H9 (cell line): ENCODE measurements at regions not wholly inside any gene's neighbourhood (a gene's known extent, or its start where the extent isn't known, plus 50 kb on each side); places are given as distances from the start of the nearest gene placed in this dataset.

Source experiments
- DNase-seq: peaks from one replicate; pipeline ENCODE4 v3.0.0-alpha.2; 2017
- H2AFZ ChIP-seq: one replicate; pipeline ENCODE4 v1.6.1; 2013; ENCODE audit warnings: mild to moderate bottlenecking, low read length, control low read depth, moderate library complexity
- H2AK5ac ChIP-seq: 2 replicates; pipeline ENCODE4 v1.6.1; 2013; ENCODE audit warnings: low read length, control low read depth, mixed read lengths; ENCODE audit not compliant: insufficient read length
- H2BK120ac ChIP-seq: one replicate; pipeline ENCODE4 v1.6.1; 2013; ENCODE audit warnings: low read depth, mild to moderate bottlenecking, low read length, control low read depth, inconsistent platforms; ENCODE audit not compliant: poor library complexity, severe bottlenecking
- H2BK12ac ChIP-seq: 2 replicates; pipeline ENCODE4 v1.6.1; 2013; ENCODE audit warnings: low read length, control low read depth, mixed read lengths, low read depth; ENCODE audit not compliant: insufficient read length
- H2BK15ac ChIP-seq: 2 replicates; pipeline ENCODE4 v1.6.1; 2013; ENCODE audit warnings: low read depth, low read length, control low read depth
- H2BK20ac ChIP-seq: one replicate; pipeline ENCODE4 v1.6.1; 2013; ENCODE audit warnings: low read depth, mild to moderate bottlenecking, low read length, control low read depth, inconsistent platforms; ENCODE audit not compliant: poor library complexity, severe bottlenecking
- H2BK5ac ChIP-seq: 2 replicates; pipeline ENCODE4 v1.6.1; 2013; ENCODE audit warnings: low read length, control low read depth, mixed read lengths; ENCODE audit not compliant: insufficient read length
- H3K14ac ChIP-seq: 2 replicates; pipeline ENCODE4 v1.6.1; 2013; ENCODE audit warnings: low read length, control low read depth; ENCODE audit not compliant: insufficient read depth
- H3K18ac ChIP-seq: 2 replicates; pipeline ENCODE4 v1.6.1; 2013; ENCODE audit warnings: low read depth, mild to moderate bottlenecking, mixed read lengths, low read length, control low read depth; ENCODE audit not compliant: insufficient read length
- H3K23ac ChIP-seq: 2 replicates; pipeline ENCODE4 v1.6.1; 2013; ENCODE audit warnings: low read length, control low read depth, mixed read lengths, low read depth; ENCODE audit not compliant: insufficient read length
- H3K23me2 ChIP-seq: 2 replicates; pipeline ENCODE4 v1.6.1; 2013; ENCODE audit warnings: low read depth, mild to moderate bottlenecking, mixed read lengths, low read length, control low read depth; ENCODE audit not compliant: insufficient read length, poor library complexity, severe bottlenecking
- H3K27ac ChIP-seq: 2 replicates; pipeline ENCODE4 v1.5.1; 2013; ENCODE audit warnings: low read length, control low read depth, mixed read lengths, low read depth; ENCODE audit not compliant: insufficient read length
- H3K27me3 ChIP-seq: 2 replicates; pipeline ENCODE4 v1.6.1; 2013; ENCODE audit warnings: low read length, control low read depth, inconsistent platforms; ENCODE audit not compliant: insufficient read depth
- H3K4ac ChIP-seq: 2 replicates; pipeline ENCODE4 v1.6.1; 2013; ENCODE audit warnings: low read depth, mild to moderate bottlenecking, control low read depth, inconsistent platforms, low read length, moderate library complexity
- H3K4me1 ChIP-seq: 2 replicates; pipeline ENCODE4 v1.6.1; 2013; ENCODE audit warnings: low read length, control low read depth, inconsistent platforms; ENCODE audit not compliant: insufficient read depth
- H3K4me2 ChIP-seq: 2 replicates; pipeline ENCODE4 v1.6.1; 2013; ENCODE audit warnings: low read length, control low read depth, mixed read lengths; ENCODE audit not compliant: insufficient read length, insufficient read depth
- H3K56ac ChIP-seq: 2 replicates; pipeline ENCODE4 v1.6.1; 2013; ENCODE audit warnings: low read depth, mild to moderate bottlenecking, mixed read lengths, low read length, control low read depth; ENCODE audit not compliant: insufficient read length
- H3K79me1 ChIP-seq: 2 replicates; pipeline ENCODE4 v1.6.1; 2013; ENCODE audit warnings: low read depth, mild to moderate bottlenecking, moderate library complexity, low read length, control low read depth, inconsistent platforms; ENCODE audit not compliant: insufficient read depth, poor library complexity, severe bottlenecking
- H3K79me2 ChIP-seq: 2 replicates; pipeline ENCODE4 v1.6.1; 2013; ENCODE audit warnings: low read length, control low read depth, inconsistent platforms; ENCODE audit not compliant: insufficient read depth
- H3K9ac ChIP-seq: 2 replicates; pipeline ENCODE4 v1.6.1; 2013; ENCODE audit warnings: low read length, control low read depth, mixed read lengths; ENCODE audit not compliant: insufficient read length; ENCODE audit errors: extremely low read depth
- H3K9me3 ChIP-seq: one replicate; pipeline ENCODE4 v1.6.1; 2013; ENCODE audit warnings: low read depth, low read length, inconsistent platforms; ENCODE audit not compliant: control insufficient read depth
- H3T11ph ChIP-seq: one replicate; pipeline ENCODE4 v1.6.1; 2013; ENCODE audit warnings: mild to moderate bottlenecking, low read length, control low read depth, inconsistent platforms
- H4K20me1 ChIP-seq: one replicate; pipeline ENCODE4 v1.6.1; 2013; ENCODE audit not compliant: control insufficient read depth, insufficient read length, insufficient read depth
- H4K5ac ChIP-seq: 2 replicates; pipeline ENCODE4 v1.6.1; 2013; ENCODE audit warnings: low read depth, mild to moderate bottlenecking, mixed read lengths, low read length, control low read depth; ENCODE audit not compliant: insufficient read length
- H4K8ac ChIP-seq: replicated peaks from 2 replicates; pipeline ENCODE4 v1.6.1; 2013; ENCODE audit warnings: low read length, control low read depth, mixed read lengths, low read depth; ENCODE audit not compliant: insufficient read length
- H4K91ac ChIP-seq: 2 replicates; pipeline ENCODE4 v1.6.1; 2013; ENCODE audit warnings: low read depth, mild to moderate bottlenecking, moderate library complexity, mixed read lengths, low read length, control low read depth; ENCODE audit not compliant: insufficient read length
- H3K27ac Mint-ChIP-seq, 3 experiments: 2 replicates in 2 of 3; 3 replicates in 1 of 3; pipeline ENCODE4 v1.8.0; 2020 to 2021; ENCODE audit warnings: mixed read lengths in 3 of 3, mild to moderate bottlenecking in 1 of 3, moderate library complexity in 1 of 3
- H3K27me3 Mint-ChIP-seq: 2 replicates; pipeline ENCODE4 v1.8.0; 2021; ENCODE audit warnings: low read depth, mild to moderate bottlenecking, moderate library complexity, mixed read lengths
- H3K36me3 Mint-ChIP-seq, 3 experiments: 2 replicates in 2 of 3; 3 replicates in 1 of 3; pipeline ENCODE4 v1.8.0; 2020 to 2021; ENCODE audit warnings: low read depth in 3 of 3, mixed read lengths in 3 of 3; ENCODE audit not compliant: insufficient read depth in 1 of 3
- H3K4me1 Mint-ChIP-seq, 2 experiments: 2 replicates each; pipeline ENCODE4 v1.8.0; 2020; ENCODE audit warnings: mixed read lengths in 2 of 2
- H3K4me3 Mint-ChIP-seq, 2 experiments: 2 replicates in 1 of 2; 3 replicates in 1 of 2; pipeline ENCODE4 v1.8.0; 2020 to 2021; ENCODE audit warnings: mild to moderate bottlenecking in 2 of 2, mixed read lengths in 2 of 2, moderate library complexity in 1 of 2
- H3K9me3 Mint-ChIP-seq, 2 experiments: 2 replicates in 1 of 2; 3 replicates in 1 of 2; pipeline ENCODE4 v1.8.0; 2020; ENCODE audit warnings: mild to moderate bottlenecking in 2 of 2, mixed read lengths in 2 of 2, moderate library complexity in 1 of 2
- WGBS: extraction: QIAGEN DNeasy Blood & Tissue Kit; methylation state at CpG from one replicate; pipeline ENCODE4 v1.1.7; 2013; ENCODE audit warnings: missing lambda C conversion rate, low lambda C conversion rate, mixed read lengths; ENCODE audit not compliant: insufficient read length; ENCODE audit errors: extremely low coverage; 5-methylcytosine and 5-hydroxymethylcytosine counted together
- TF ChIP-seq, protein P1 (sequence below): fragments of 200-600 bp; sonication (generic); conservative IDR thresholded peaks from 3 replicates; pipeline ENCODE4 v1.8.0; 2021; ENCODE audit warnings: antibody characterized with exemption, mild to moderate bottlenecking

- Mint-ChIP-seq H3K9me3 (no peaks in the 10 kb centered on the region), H3K36me3 (no peaks in the 10 kb centered on the region), H3K27me3 (peaks cover 62% of the 10 kb centered on the region), H3K27ac (no peak overlapping the region), H3K4me3 (peak overlapping the region; percentile 16 to 70), H3K4me1 (peaks cover 32 to 38% of the 10 kb centered on the region in 2 experiments)
- H3T11ph ChIP-seq: no peak overlapping the region
- peaks cover 2% of the 10 kb centered on the region; the same call in 1 of the 2 replicates for H3K4me1 ChIP-seq
- H3K79me2 ChIP-seq: no peaks in the 10 kb centered on the region
- H3K18ac ChIP-seq: no peak overlapping the region
- H3K23me2 ChIP-seq: peaks cover 2% of the 10 kb centered on the region
- peaks cover 10% of the 10 kb centered on the region; the same call in 1 of the 2 replicates for H3K27me3 ChIP-seq
- no peak overlapping the region for H2AFZ ChIP-seq
- H4K20me1 ChIP-seq: no peaks in the 10 kb centered on the region
- no peaks in the 10 kb centered on the region for H3K9me3 ChIP-seq
- DNase-seq: peak; percentile 57
- H4K8ac ChIP-seq: no peak overlapping the region
- no peaks in the 10 kb centered on the region for H3K79me1 ChIP-seq
- H3K4me2 ChIP-seq: peak overlapping the region; percentile 8
- H2BK12ac ChIP-seq: no peak overlapping the region
- TF ChIP-seq, protein P1, sequence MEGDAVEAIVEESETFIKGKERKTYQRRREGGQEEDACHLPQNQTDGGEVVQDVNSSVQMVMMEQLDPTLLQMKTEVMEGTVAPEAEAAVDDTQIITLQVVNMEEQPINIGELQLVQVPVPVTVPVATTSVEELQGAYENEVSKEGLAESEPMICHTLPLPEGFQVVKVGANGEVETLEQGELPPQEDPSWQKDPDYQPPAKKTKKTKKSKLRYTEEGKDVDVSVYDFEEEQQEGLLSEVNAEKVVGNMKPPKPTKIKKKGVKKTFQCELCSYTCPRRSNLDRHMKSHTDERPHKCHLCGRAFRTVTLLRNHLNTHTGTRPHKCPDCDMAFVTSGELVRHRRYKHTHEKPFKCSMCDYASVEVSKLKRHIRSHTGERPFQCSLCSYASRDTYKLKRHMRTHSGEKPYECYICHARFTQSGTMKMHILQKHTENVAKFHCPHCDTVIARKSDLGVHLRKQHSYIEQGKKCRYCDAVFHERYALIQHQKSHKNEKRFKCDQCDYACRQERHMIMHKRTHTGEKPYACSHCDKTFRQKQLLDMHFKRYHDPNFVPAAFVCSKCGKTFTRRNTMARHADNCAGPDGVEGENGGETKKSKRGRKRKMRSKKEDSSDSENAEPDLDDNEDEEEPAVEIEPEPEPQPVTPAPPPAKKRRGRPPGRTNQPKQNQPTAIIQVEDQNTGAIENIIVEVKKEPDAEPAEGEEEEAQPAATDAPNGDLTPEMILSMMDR: no peak
- no peak overlapping the region for H3K56ac ChIP-seq
- no peak overlapping the region for H3K14ac ChIP-seq
- H2BK5ac ChIP-seq: no peak overlapping the region
- H2BK120ac ChIP-seq: no peak overlapping the region
- WGBS: no CpG with 5 or more reads among the region's 14 CpGs
- no peak overlapping the region for H3K27ac ChIP-seq
- H3K23ac ChIP-seq: no peak overlapping the region
- peak overlapping the region; percentile 52; the same call in 1 of the 2 replicates for H2BK15ac ChIP-seq
- H2BK20ac ChIP-seq: no peak overlapping the region
- H4K91ac ChIP-seq: no peak overlapping the region
- no peak overlapping the region for H4K5ac ChIP-seq
- H2AK5ac ChIP-seq: no peak overlapping the region
- no peak overlapping the region for H3K9ac ChIP-seq
- H3K4ac ChIP-seq: no peak overlapping the region
These were observed 120.1 kb upstream of the LPCAT1 start for GRCh38 chr5:1643651-1644392.
